ENCODE measurements at regions not wholly inside any gene's neighbourhood (a gene's known extent, or its start where the extent isn't known, plus 50 kb on each side); places are given as distances from the start of the nearest gene placed in this dataset.

- DNase-seq (ENCODE audit: low read depth, low spot score) = no peak
- no peaks in the 10 kb centered on the region for H3K9me3 ChIP-seq (ENCODE audit: control insufficient read depth, low read depth, low read length)
- no peak for FAIRE-seq
- no peak overlapping the region for H3K9ac ChIP-seq (ENCODE audit: control insufficient read depth, extremely low read depth, insufficient read depth, low read length)
- H3K79me2 ChIP-seq (ENCODE audit: control insufficient read depth, insufficient read depth, low read length) = no peaks in the 10 kb centered on the region
- no peak overlapping the region for H3K27ac ChIP-seq (ENCODE audit: control insufficient read depth, insufficient read depth, low read length)
- H3K4me1 ChIP-seq (ENCODE audit: control insufficient read depth, extremely low read depth, insufficient read depth, low read length) = no peaks in the 10 kb centered on the region
- dilution Hi-C loops (cut with MboI; ENCODE audit: extremely low pct_ligation_motif_present, low sequenced_read_pairs) = no loop called here
- H3K9me1 ChIP-seq (ENCODE audit: control insufficient read depth, extremely low read depth, insufficient read depth, low read length) = no peaks in the 10 kb centered on the region
- H3K36me3 ChIP-seq (ENCODE audit: control insufficient read depth in 2 of 2, extremely low read depth in 1 of 2, insufficient read depth in 2 of 2, low read length in 2 of 2) = no peaks in the 10 kb centered on the region
- no peak overlapping the region for H2AFZ ChIP-seq (ENCODE audit: control insufficient read depth, low read length)
- no peaks in the 10 kb centered on the region for H4K20me1 ChIP-seq (ENCODE audit: control insufficient read depth, extremely low read depth, insufficient read depth, low read length)
- no peaks in the 10 kb centered on the region for H3K27me3 ChIP-seq (ENCODE audit: control insufficient read depth, extremely low read depth, insufficient read depth, low read length)
- no peak for TF ChIP-seq CTCF (optimal IDR thresholded peaks at IDR 0.05 in 1 of 3, IDR thresholded peaks at IDR 0.05 in 1 of 3, conservative IDR thresholded peaks at IDR 0.05 in 1 of 3; ENCODE audit: extremely low read depth in 1 of 3, insufficient read depth in 2 of 3, low read length in 3 of 3)
- no peak for TF ChIP-seq EZH2 (IDR thresholded peaks at IDR 0.05; ENCODE audit: low read length)
- H3K4me2 ChIP-seq (ENCODE audit: control insufficient read depth, extremely low read depth, insufficient read depth, low read depth, low read length) = no peak overlapping the region
- no peak overlapping the region for H3K4me3 ChIP-seq (ENCODE audit: control insufficient read depth in 2 of 3, extremely low read depth in 1 of 3, insufficient read depth in 2 of 3, low read depth in 1 of 3, low read length in 3 of 3)
Measured at GRCh38 chr21:23475281-23476219, 2131.7 kb downstream of the MRPL39 start.

GRCh38 chr21:23471877-23472276 lies 2135.4 kb downstream of the MRPL39 start:
- no peaks in the 10 kb centered on the region for H3K36me3 ChIP-seq (ENCODE audit: control insufficient read depth in 2 of 2, extremely low read depth in 1 of 2, insufficient read depth in 2 of 2, low read length in 2 of 2)
- no peaks in the 10 kb centered on the region for H3K9me3 ChIP-seq (ENCODE audit: control insufficient read depth, low read depth, low read length)
- no peak overlapping the region for H3K4me3 ChIP-seq (ENCODE audit: control insufficient read depth in 2 of 3, extremely low read depth in 1 of 3, insufficient read depth in 2 of 3, low read depth in 1 of 3, low read length in 3 of 3)
- no peak for TF ChIP-seq CTCF (optimal IDR thresholded peaks at IDR 0.05 in 1 of 3, IDR thresholded peaks at IDR 0.05 in 1 of 3, conservative IDR thresholded peaks at IDR 0.05 in 1 of 3; ENCODE audit: extremely low read depth in 1 of 3, insufficient read depth in 2 of 3, low read length in 3 of 3)
- no peak for TF ChIP-seq EZH2 (IDR thresholded peaks at IDR 0.05; ENCODE audit: low read length)
- no peaks in the 10 kb centered on the region for H3K4me1 ChIP-seq (ENCODE audit: control insufficient read depth, extremely low read depth, insufficient read depth, low read length)
- no peak overlapping the region for H3K27ac ChIP-seq (ENCODE audit: control insufficient read depth, insufficient read depth, low read length)
- no peak overlapping the region for H3K9ac ChIP-seq (ENCODE audit: control insufficient read depth, extremely low read depth, insufficient read depth, low read length)
- no peaks in the 10 kb centered on the region for H3K27me3 ChIP-seq (ENCODE audit: control insufficient read depth, extremely low read depth, insufficient read depth, low read length)
- no peak overlapping the region for H2AFZ ChIP-seq (ENCODE audit: control insufficient read depth, low read length)
- no peaks in the 10 kb centered on the region for H3K9me1 ChIP-seq (ENCODE audit: control insufficient read depth, extremely low read depth, insufficient read depth, low read length)
- dilution Hi-C loops (cut with MboI; ENCODE audit: extremely low pct_ligation_motif_present, low sequenced_read_pairs) = no loop called here
- H3K79me2 ChIP-seq (ENCODE audit: control insufficient read depth, insufficient read depth, low read length) = no peaks in the 10 kb centered on the region
- H3K4me2 ChIP-seq (ENCODE audit: control insufficient read depth, extremely low read depth, insufficient read depth, low read depth, low read length) = no peak overlapping the region
- no peaks in the 10 kb centered on the region for H4K20me1 ChIP-seq (ENCODE audit: control insufficient read depth, extremely low read depth, insufficient read depth, low read length)
- DNase-seq (ENCODE audit: low read depth, low spot score) (no peak), FAIRE-seq (no peak)

Data from keratinocyte (primary cell).